GM12891 (cell line): ENCODE measurements at regions not wholly inside any gene's neighbourhood (a gene's known extent, or its start where the extent isn't known, plus 50 kb on each side); places are given as distances from the start of the nearest gene placed in this dataset.

Source experiments
- POLR2A ChIP-seq: IDR thresholded peaks from 2 replicates; pipeline ENCODE4 v1.6.1; 2011; ENCODE audit warnings: low read depth, low read length, control low read depth
- TAF1 ChIP-seq: IDR thresholded peaks from 2 replicates; pipeline ENCODE4 v1.6.1; 2011; ENCODE audit warnings: low read depth, low read length, control low read depth

GRCh38 chr13:72412481-72412880, 314.9 kb downstream of the MZT1 start:
- TF ChIP-seq TAF1 = no peak
- no peak for TF ChIP-seq POLR2A
